Gastroesophageal sphincter (tissue), 4 donors: ENCODE measurements at regions not wholly inside any gene's neighbourhood (a gene's known extent, or its start where the extent isn't known, plus 50 kb on each side); places are given as distances from the start of the nearest gene placed in this dataset.

Experiments used
- ATAC-seq: fragments of 150-250 bp; one replicate; pipeline ENCODE4 v1.9.1; 2016; ENCODE audit warnings: mild to moderate bottlenecking, moderate library complexity
- H3K27ac ChIP-seq, 4 donors: fragments of 200-600 bp; sonication (generic) in 3 of 4; 1 replicate in 3 of 4; 2 replicates in 1 of 4; pipeline ENCODE4 v1.5.1; 2016 to 2019
- H3K27me3 ChIP-seq: fragments of 200-600 bp; sonication (generic); one replicate; pipeline ENCODE4 v1.5.1; 2019
- H3K36me3 ChIP-seq, 2 donors: fragments of 200-600 bp; sonication (generic); one replicate each; pipeline ENCODE4 v1.5.1; 2019; ENCODE audit warnings: control low read depth in 1 of 2
- H3K4me1 ChIP-seq, 3 donors: fragments of 200-600 bp; sonication (generic); 1 replicate in 2 of 3; 2 replicates in 1 of 3; pipeline ENCODE4 v1.5.1; 2016 to 2019; ENCODE audit warnings: control low read depth in 2 of 3
- H3K4me3 ChIP-seq, 2 donors: fragments of 200-600 bp; sonication (generic); one replicate each; pipeline ENCODE4 v1.5.1; 2019; ENCODE audit warnings: mild to moderate bottlenecking in 1 of 2, moderate library complexity in 1 of 2
- H3K9me3 ChIP-seq, 3 donors: fragments of 200-600 bp; sonication (generic); one replicate each; pipeline ENCODE4 v1.5.1; 2017 to 2019; ENCODE audit warnings: control low read depth in 2 of 3
- CTCF ChIP-seq, 4 experiments: fragments of 200-600 bp in 2 of 4; fragments of 450-650 bp in 2 of 4; sonication (generic) in 1 of 4; IDR thresholded peaks; one replicate each; pipeline ENCODE4 v1.5.1; 2017 to 2019; ENCODE audit warnings: antibody characterized with exemption in 4 of 4, mild to moderate bottlenecking in 2 of 4, moderate library complexity in 2 of 4
- EP300 ChIP-seq: sonication (generic); formaldehyde crosslinking; IDR thresholded peaks from one replicate; pipeline ENCODE4 v1.6.1; 2017; ENCODE audit warnings: antibody characterized with exemption, mild to moderate bottlenecking
- POLR2A ChIP-seq, 2 donors: fragments of 450-650 bp; IDR thresholded peaks; one replicate each; pipeline ENCODE4 v1.6.1; 2017; ENCODE audit warnings: antibody characterized with exemption in 2 of 2, mild to moderate bottlenecking in 2 of 2, moderate library complexity in 1 of 2
- POLR2AphosphoS5 ChIP-seq: sonication (generic); formaldehyde crosslinking; IDR thresholded peaks from one replicate; pipeline ENCODE4 v1.6.1; 2017; ENCODE audit warnings: antibody characterized with exemption
- WGBS, 2 donors: methylation state at CpG; one replicate each; pipeline ENCODE4 v1.1.5; 2018; ENCODE audit warnings: low coverage in 1 of 2; 5-methylcytosine and 5-hydroxymethylcytosine counted together

- Histone ChIP-seq H3K9me3 (no peaks in the 10 kb centered on the region), H3K27ac (no peak overlapping the region), H3K4me3 (no peak overlapping the region), H3K27me3 (no peaks in the 10 kb centered on the region), H3K4me1 (no peaks in the 10 kb centered on the region), H3K36me3 (no peaks in the 10 kb centered on the region)
- WGBS, 2 donors: 62 to 73% methylated on average over 1 of the region's 1 CpG
- no peak for ATAC-seq
- TF ChIP-seq CTCF (IDR thresholded peaks at IDR 0.05): no peak
- TF ChIP-seq POLR2AphosphoS5: no peak
Measured at GRCh38 chr21:22650226-22650625, 1652.0 kb downstream of the NCAM2 start.

- TF ChIP-seq EP300: no peak
- TF ChIP-seq CTCF (IDR thresholded peaks at IDR 0.05): no peak
- no peak for ATAC-seq
- no peaks in the 10 kb centered on the region for H3K36me3 ChIP-seq
- no peaks in the 10 kb centered on the region for H3K9me3 ChIP-seq
- H3K27me3 ChIP-seq: no peaks in the 10 kb centered on the region
- H3K4me1 ChIP-seq: no peaks in the 10 kb centered on the region
- H3K27ac ChIP-seq: no peak overlapping the region
- no peak overlapping the region for H3K4me3 ChIP-seq
Measured at GRCh38 chr21:22657781-22658180, 1659.6 kb downstream of the NCAM2 start.

GRCh38 chr21:22670148-22670547, 1671.9 kb downstream of the NCAM2 start:
- H3K4me1 ChIP-seq: no peaks in the 10 kb centered on the region
- TF ChIP-seq EP300 (no peak), POLR2A (IDR thresholded peaks at IDR 0.05) (no peak), POLR2AphosphoS5 (no peak), CTCF (IDR thresholded peaks at IDR 0.05) (no peak)
- 67 to 88% methylated on average over 1 of the region's 1 CpG for WGBS, 2 donors
- no peaks in the 10 kb centered on the region for H3K36me3 ChIP-seq
- no peak overlapping the region for H3K4me3 ChIP-seq
- no peaks in the 10 kb centered on the region for H3K9me3 ChIP-seq
- no peak overlapping the region for H3K27ac ChIP-seq
- ATAC-seq: no peak
- H3K27me3 ChIP-seq: no peaks in the 10 kb centered on the region

GRCh38 chr21:22679207-22679606, 1681.0 kb downstream of the NCAM2 start:
- no peaks in the 10 kb centered on the region for H3K27me3 ChIP-seq
- TF ChIP-seq EP300 (no peak), POLR2A (IDR thresholded peaks at IDR 0.05) (no peak), CTCF (IDR thresholded peaks at IDR 0.05) (no peak), POLR2AphosphoS5 (no peak)
- no peak overlapping the region for H3K4me3 ChIP-seq
- no peaks in the 10 kb centered on the region for H3K9me3 ChIP-seq
- no peaks in the 10 kb centered on the region for H3K4me1 ChIP-seq
- no peak overlapping the region for H3K27ac ChIP-seq
- WGBS, 2 donors: 91% methylated on average over 7 of the region's 10 CpGs; no CpG with 5 or more reads in 1 of the 2 donors
- no peak for ATAC-seq
- no peaks in the 10 kb centered on the region for H3K36me3 ChIP-seq

- Histone ChIP-seq H3K27me3 (no peaks in the 10 kb centered on the region), H3K27ac (no peak overlapping the region), H3K4me3 (no peak overlapping the region), H3K4me1 (no peaks in the 10 kb centered on the region), H3K36me3 (no peaks in the 10 kb centered on the region), H3K9me3 (peaks cover 0 to 34% (median 0%) of the 10 kb centered on the region in 3 donors)
- ATAC-seq: no peak
- TF ChIP-seq POLR2AphosphoS5 (no peak), CTCF (IDR thresholded peaks at IDR 0.05) (no peak), POLR2A (IDR thresholded peaks at IDR 0.05) (no peak), EP300 (no peak)
Measured at GRCh38 chr21:22691658-22692057, 1693.4 kb downstream of the NCAM2 start.
